Mesenchymal stem cell (in vitro differentiated cells and primary cell): ENCODE measurements at regions not wholly inside any gene's neighbourhood (a gene's known extent, or its start where the extent isn't known, plus 50 kb on each side); places are given as distances from the start of the nearest gene placed in this dataset.
A peak's percentile ranks its signal among the peaks of the same experiment; 100 is the strongest.

ENCODE experiments used
- DNase-seq: peaks from one replicate; pipeline ENCODE4 v3.0.0-alpha.2; 2013
- H2AFZ ChIP-seq: one replicate; pipeline ENCODE4 v1.6.1; 2013; ENCODE audit warnings: low read depth, mild to moderate bottlenecking, control low read depth, inconsistent platforms, low read length, moderate library complexity
- H2AK5ac ChIP-seq: 2 replicates; pipeline ENCODE4 v1.6.1; 2013; ENCODE audit warnings: low read length, moderate library complexity, mild to moderate bottlenecking, inconsistent platforms; ENCODE audit not compliant: severe bottlenecking
- H2BK120ac ChIP-seq: one replicate; pipeline ENCODE4 v1.6.1; 2013; ENCODE audit warnings: low read depth, mild to moderate bottlenecking, inconsistent platforms, low read length, moderate library complexity
- H2BK12ac ChIP-seq, 2 experiments: one replicate each; pipeline ENCODE4 v1.6.1; 2013; ENCODE audit warnings: inconsistent platforms in 2 of 2, low read length in 2 of 2, mild to moderate bottlenecking in 2 of 2, moderate library complexity in 2 of 2, control low read depth in 1 of 2
- H2BK15ac ChIP-seq: one replicate; pipeline ENCODE4 v1.6.1; 2013; ENCODE audit warnings: mild to moderate bottlenecking, low read depth, inconsistent platforms; ENCODE audit not compliant: poor library complexity, severe bottlenecking
- H2BK5ac ChIP-seq: 2 replicates; pipeline ENCODE4 v1.6.1; 2013; ENCODE audit warnings: low read depth, mild to moderate bottlenecking, low read length, control low read depth, inconsistent platforms; ENCODE audit not compliant: poor library complexity, severe bottlenecking
- H3K14ac ChIP-seq, 2 experiments: one replicate each; pipeline ENCODE4 v1.6.1; 2013; ENCODE audit warnings: inconsistent platforms in 2 of 2, low read length in 2 of 2, control low read depth in 1 of 2, mild to moderate bottlenecking in 1 of 2, moderate library complexity in 1 of 2
- H3K18ac ChIP-seq, 2 experiments: one replicate each; pipeline ENCODE4 v1.6.1; 2013; ENCODE audit warnings: inconsistent platforms in 2 of 2, low read length in 2 of 2, control low read depth in 1 of 2, low read depth in 1 of 2, mild to moderate bottlenecking in 1 of 2
- H3K23ac ChIP-seq, 2 experiments: one replicate each; pipeline ENCODE4 v1.6.1; 2013; ENCODE audit warnings: inconsistent platforms in 2 of 2, low read length in 2 of 2, mild to moderate bottlenecking in 2 of 2, moderate library complexity in 2 of 2, control low read depth in 1 of 2
- H3K27ac ChIP-seq: 2 replicates; pipeline ENCODE4 v1.5.1; 2013; ENCODE audit warnings: mild to moderate bottlenecking, moderate library complexity, low read length, control low read depth, inconsistent platforms; ENCODE audit not compliant: poor library complexity, severe bottlenecking
- H3K27me3 ChIP-seq, 2 experiments: 2 replicates each; pipeline versions ENCODE4 v1.6.1 to v1.7.0; 2013; ENCODE audit warnings: low read length in 2 of 2, mild to moderate bottlenecking in 2 of 2, moderate library complexity in 2 of 2, control low read depth in 1 of 2, inconsistent platforms in 1 of 2; ENCODE audit not compliant: control insufficient read depth in 1 of 2, insufficient read depth in 1 of 2
- H3K36me3 ChIP-seq, 2 experiments: 2 replicates each; pipeline versions ENCODE4 v1.6.1 to v1.7.0; 2013; ENCODE audit warnings: low read length in 2 of 2, control low read depth in 1 of 2, inconsistent platforms in 1 of 2, low read depth in 1 of 2, mild to moderate bottlenecking in 1 of 2; ENCODE audit not compliant: insufficient read depth in 2 of 2, control insufficient read depth in 1 of 2
- H3K4ac ChIP-seq, 2 experiments: one replicate each; pipeline ENCODE4 v1.6.1; 2013; ENCODE audit warnings: inconsistent platforms in 2 of 2, low read length in 2 of 2, mild to moderate bottlenecking in 2 of 2, moderate library complexity in 2 of 2, control low read depth in 1 of 2, low read depth in 1 of 2
- H3K4me1 ChIP-seq: 2 replicates; pipeline ENCODE4 v1.6.1; 2013; ENCODE audit warnings: low read depth, low read length, control low read depth; ENCODE audit not compliant: control insufficient read depth, insufficient read depth
- H3K4me2 ChIP-seq: 2 replicates; pipeline ENCODE4 v1.6.1; 2013; ENCODE audit warnings: low read length, mild to moderate bottlenecking, inconsistent platforms; ENCODE audit not compliant: poor library complexity, severe bottlenecking
- H3K4me3 ChIP-seq, 2 experiments: 2 replicates each; pipeline versions ENCODE4 v1.5.1 to v1.7.0; 2013; ENCODE audit warnings: low read length in 2 of 2, mild to moderate bottlenecking in 2 of 2, control low read depth in 1 of 2, low read depth in 1 of 2; ENCODE audit not compliant: insufficient read depth in 1 of 2
- H3K79me1 ChIP-seq: replicated peaks from 2 replicates; pipeline ENCODE4 v1.6.1; 2013; ENCODE audit warnings: mild to moderate bottlenecking, control low read depth, low read length, inconsistent platforms; ENCODE audit not compliant: poor library complexity, severe bottlenecking
- H3K9ac ChIP-seq: 2 replicates; pipeline ENCODE4 v1.7.0; 2013; ENCODE audit warnings: mild to moderate bottlenecking, low read length, moderate library complexity
- H3K9me3 ChIP-seq: 2 replicates; pipeline ENCODE4 v1.7.0; 2013; ENCODE audit warnings: mild to moderate bottlenecking, low read length; ENCODE audit not compliant: control insufficient read depth
- H4K8ac ChIP-seq: one replicate; pipeline ENCODE4 v1.6.1; 2013; ENCODE audit warnings: inconsistent platforms, mild to moderate bottlenecking, low read length, moderate library complexity
- H4K91ac ChIP-seq: one replicate; pipeline ENCODE4 v1.6.1; 2013; ENCODE audit warnings: mild to moderate bottlenecking, low read length, inconsistent platforms
- WGBS: methylation state at CpG from one replicate; pipeline ENCODE4 v1.1.7; 2013; ENCODE audit warnings: mixed read lengths; 5-methylcytosine and 5-hydroxymethylcytosine counted together

- Histone ChIP-seq H3K14ac (no peak overlapping the region), H3K18ac (no peak overlapping the region), H2BK120ac (no peak overlapping the region), H2AK5ac (no peak overlapping the region), H2BK5ac (no peak overlapping the region), H3K4me2 (no peak overlapping the region), H3K4me1 (no peaks in the 10 kb centered on the region), H3K36me3 (no peaks in the 10 kb centered on the region), H3K23ac (no peak overlapping the region), H3K4ac (no peak overlapping the region), H2AFZ (no peak overlapping the region), H3K9ac (peak overlapping the region; percentile 74), H3K9me3 (no peaks in the 10 kb centered on the region), H4K8ac (no peak overlapping the region), H3K27me3 (peaks cover 0 to 7% of the 10 kb centered on the region in 2 experiments), H3K4me3 (no peak overlapping the region), H3K27ac (no peak overlapping the region), H2BK15ac (no peak overlapping the region), H2BK12ac (no peak overlapping the region), H4K91ac (no peak overlapping the region), H3K79me1 (no peaks in the 10 kb centered on the region)
- 89% methylated on average over 4 of the region's 5 CpGs for WGBS
- DNase-seq, result no peak
These were observed 66.5 kb downstream of the DMP1 start for GRCh38 chr4:87716371-87717265.

GRCh38 chr4:87717276-87718031 is 67.4 kb downstream of the DMP1 start:
- no peak overlapping the region for H4K8ac ChIP-seq
- H2BK15ac ChIP-seq, result no peak overlapping the region
- H3K9me3 ChIP-seq, result no peaks in the 10 kb centered on the region
- no peak overlapping the region for H3K23ac ChIP-seq
- no peak overlapping the region for H4K91ac ChIP-seq
- H3K4me2 ChIP-seq, result no peak overlapping the region
- H3K79me1 ChIP-seq, result no peaks in the 10 kb centered on the region
- H2BK120ac ChIP-seq, result no peak overlapping the region
- peak; percentile 2 for DNase-seq
- H2BK5ac ChIP-seq, result no peak overlapping the region
- H2AK5ac ChIP-seq, result no peak overlapping the region
- H3K27me3 ChIP-seq, result peaks cover 0 to 7% of the 10 kb centered on the region in 2 experiments
- H2BK12ac ChIP-seq, result no peak overlapping the region
- no peak overlapping the region for H3K27ac ChIP-seq
- H3K18ac ChIP-seq, result no peak overlapping the region
- H3K36me3 ChIP-seq, result no peaks in the 10 kb centered on the region
- peak overlapping the region; percentile 74 for H3K9ac ChIP-seq
- no peak overlapping the region for H2AFZ ChIP-seq
- no peak overlapping the region for H3K4ac ChIP-seq
- peak overlapping the region in 1 of 2 experiments; percentile 1 for H3K4me3 ChIP-seq
- WGBS, result 68% methylated on average over 6 of the region's 7 CpGs
- no peaks in the 10 kb centered on the region for H3K4me1 ChIP-seq
- H3K14ac ChIP-seq, result no peak overlapping the region

GRCh38 chr4:87718217-87718835 is 68.2 kb downstream of the DMP1 start:
- 88% methylated on average over 4 of the region's 5 CpGs for WGBS
- Histone ChIP-seq H3K36me3 (no peaks in the 10 kb centered on the region), H3K14ac (no peak overlapping the region), H3K9ac (no peak overlapping the region), H3K9me3 (no peaks in the 10 kb centered on the region), H2AK5ac (no peak overlapping the region), H3K23ac (no peak overlapping the region), H2BK120ac (no peak overlapping the region), H2AFZ (no peak overlapping the region), H3K4me1 (no peaks in the 10 kb centered on the region), H2BK5ac (no peak overlapping the region), H3K27me3 (peaks cover 0 to 7% of the 10 kb centered on the region in 2 experiments), H4K91ac (no peak overlapping the region), H2BK12ac (no peak overlapping the region), H3K79me1 (no peaks in the 10 kb centered on the region), H4K8ac (no peak overlapping the region), H2BK15ac (no peak overlapping the region), H3K4me3 (no peak overlapping the region), H3K18ac (no peak overlapping the region), H3K27ac (no peak overlapping the region), H3K4ac (no peak overlapping the region), H3K4me2 (no peak overlapping the region)
- no peak for DNase-seq
